Gastroesophageal sphincter (tissue), 4 donors: ENCODE measurements at regions not wholly inside any gene's neighbourhood (a gene's known extent, or its start where the extent isn't known, plus 50 kb on each side); places are given as distances from the start of the nearest gene placed in this dataset.

Experiments
- ATAC-seq: fragments of 150-250 bp; one replicate; pipeline ENCODE4 v1.9.1; 2016; ENCODE audit warnings: mild to moderate bottlenecking, moderate library complexity
- H3K27ac ChIP-seq, 4 donors: fragments of 200-600 bp; sonication (generic) in 3 of 4; 1 replicate in 3 of 4; 2 replicates in 1 of 4; pipeline ENCODE4 v1.5.1; 2016 to 2019
- H3K27me3 ChIP-seq: fragments of 200-600 bp; sonication (generic); one replicate; pipeline ENCODE4 v1.5.1; 2019
- H3K36me3 ChIP-seq, 2 donors: fragments of 200-600 bp; sonication (generic); one replicate each; pipeline ENCODE4 v1.5.1; 2019; ENCODE audit warnings: control low read depth in 1 of 2
- H3K4me1 ChIP-seq, 3 donors: fragments of 200-600 bp; sonication (generic); 1 replicate in 2 of 3; 2 replicates in 1 of 3; pipeline ENCODE4 v1.5.1; 2016 to 2019; ENCODE audit warnings: control low read depth in 2 of 3
- H3K4me3 ChIP-seq, 2 donors: fragments of 200-600 bp; sonication (generic); one replicate each; pipeline ENCODE4 v1.5.1; 2019; ENCODE audit warnings: mild to moderate bottlenecking in 1 of 2, moderate library complexity in 1 of 2
- H3K9me3 ChIP-seq, 3 donors: fragments of 200-600 bp; sonication (generic); one replicate each; pipeline ENCODE4 v1.5.1; 2017 to 2019; ENCODE audit warnings: control low read depth in 2 of 3
- CTCF ChIP-seq, 4 experiments: fragments of 200-600 bp in 2 of 4; fragments of 450-650 bp in 2 of 4; sonication (generic) in 1 of 4; IDR thresholded peaks; one replicate each; pipeline ENCODE4 v1.5.1; 2017 to 2019; ENCODE audit warnings: antibody characterized with exemption in 4 of 4, mild to moderate bottlenecking in 2 of 4, moderate library complexity in 2 of 4
- EP300 ChIP-seq: sonication (generic); formaldehyde crosslinking; IDR thresholded peaks from one replicate; pipeline ENCODE4 v1.6.1; 2017; ENCODE audit warnings: antibody characterized with exemption, mild to moderate bottlenecking
- POLR2A ChIP-seq, 2 donors: fragments of 450-650 bp; IDR thresholded peaks; one replicate each; pipeline ENCODE4 v1.6.1; 2017; ENCODE audit warnings: antibody characterized with exemption in 2 of 2, mild to moderate bottlenecking in 2 of 2, moderate library complexity in 1 of 2
- POLR2AphosphoS5 ChIP-seq: sonication (generic); formaldehyde crosslinking; IDR thresholded peaks from one replicate; pipeline ENCODE4 v1.6.1; 2017; ENCODE audit warnings: antibody characterized with exemption
- WGBS, 2 donors: methylation state at CpG; one replicate each; pipeline ENCODE4 v1.1.5; 2018; ENCODE audit warnings: low coverage in 1 of 2; 5-methylcytosine and 5-hydroxymethylcytosine counted together

- Histone ChIP-seq H3K9me3 (no peaks in the 10 kb centered on the region), H3K27me3 (no peaks in the 10 kb centered on the region), H3K27ac (no peak overlapping the region), H3K4me3 (no peak overlapping the region), H3K36me3 (no peaks in the 10 kb centered on the region), H3K4me1 (no peaks in the 10 kb centered on the region)
- WGBS, 2 donors = 18 to 23% methylated on average over 2 of the region's 2 CpGs
- no peak for ATAC-seq
- TF ChIP-seq POLR2AphosphoS5 = peak; percentile 61
- no peak for TF ChIP-seq POLR2A (IDR thresholded peaks at IDR 0.05)
These were observed 498.7 kb upstream of the CBLB start for GRCh38 chr3:106367496-106367895.

GRCh38 chr3:106371221-106371970 is 502.6 kb upstream of the CBLB start:
- TF ChIP-seq CTCF (IDR thresholded peaks at IDR 0.05) (no peak), POLR2AphosphoS5 (no peak), EP300 (no peak), POLR2A (IDR thresholded peaks at IDR 0.05) (no peak)
- Histone ChIP-seq H3K27ac (no peak overlapping the region), H3K4me3 (no peak overlapping the region), H3K36me3 (no peaks in the 10 kb centered on the region), H3K27me3 (no peaks in the 10 kb centered on the region), H3K4me1 (no peaks in the 10 kb centered on the region), H3K9me3 (no peaks in the 10 kb centered on the region)
- WGBS, 2 donors = 60 to 79% methylated on average over 7 to 10 of the region's 10 CpGs
- no peak for ATAC-seq

- Histone ChIP-seq H3K36me3 (no peaks in the 10 kb centered on the region), H3K4me3 (no peak overlapping the region), H3K9me3 (no peaks in the 10 kb centered on the region), H3K4me1 (no peaks in the 10 kb centered on the region), H3K27ac (no peak overlapping the region), H3K27me3 (no peaks in the 10 kb centered on the region)
- TF ChIP-seq CTCF (IDR thresholded peaks at IDR 0.05) (no peak), EP300 (no peak), POLR2AphosphoS5 (no peak), POLR2A (IDR thresholded peaks at IDR 0.05) (no peak)
- ATAC-seq = no peak
- WGBS, 2 donors = 38 to 83% methylated on average over 1 of the region's 1 CpG
These were observed 503.4 kb upstream of the CBLB start for GRCh38 chr3:106371971-106372805.

- Histone ChIP-seq H3K4me3 (no peak overlapping the region), H3K4me1 (no peaks in the 10 kb centered on the region), H3K27ac (no peak overlapping the region), H3K36me3 (no peaks in the 10 kb centered on the region), H3K27me3 (no peaks in the 10 kb centered on the region), H3K9me3 (no peaks in the 10 kb centered on the region)
- WGBS, 2 donors = 47 to 71% methylated on average over 1 of the region's 1 CpG
- ATAC-seq = no peak
- TF ChIP-seq POLR2AphosphoS5 = no peak
- TF ChIP-seq EP300 = no peak
- no peak for TF ChIP-seq POLR2A (IDR thresholded peaks at IDR 0.05)
- no peak for TF ChIP-seq CTCF (IDR thresholded peaks at IDR 0.05)
These were observed 504.0 kb upstream of the CBLB start for GRCh38 chr3:106372806-106373190.

- TF ChIP-seq EP300 (no peak), POLR2A (IDR thresholded peaks at IDR 0.05) (no peak), CTCF (IDR thresholded peaks at IDR 0.05) (no peak), POLR2AphosphoS5 (no peak)
These were observed 507.3 kb upstream of the CBLB start for GRCh38 chr3:106376016-106376570.

More at GRCh38 chr3:106376016-106376570, 507.3 kb upstream of the CBLB start:
- Histone ChIP-seq H3K4me3 (no peak overlapping the region), H3K27me3 (no peaks in the 10 kb centered on the region), H3K4me1 (no peaks in the 10 kb centered on the region), H3K9me3 (no peaks in the 10 kb centered on the region), H3K27ac (no peak overlapping the region), H3K36me3 (no peaks in the 10 kb centered on the region)
- 82 to 91% methylated on average over 3 to 4 of the region's 5 CpGs for WGBS, 2 donors
- no peak for ATAC-seq
